CD4-positive, CD25-positive, alpha-beta regulatory T cell (primary cell): ENCODE measurements at regions not wholly inside any gene's neighbourhood (a gene's known extent, or its start where the extent isn't known, plus 50 kb on each side); places are given as distances from the start of the nearest gene placed in this dataset.
"Not testable (repeated sequence)": the region's sequence is repeated elsewhere in the genome, so short reads cannot be mapped to it uniquely, and the experiment has no call there.

Source experiments
- ATAC-seq, 2 donors: fragments of 150-1000 bp; cut with Tn5 transposase; one replicate each; pipeline ENCODE4 v1.10.0; 2021; ENCODE audit warnings: low read depth in 2 of 2, moderate number of reproducible peaks in 2 of 2, moderate library complexity in 1 of 2
- DNase-seq, 3 donors: peaks; one replicate each; pipeline versions ENCODE4 v3.0.0 to v3.0.0-alpha.2; 2012 to 2022; ENCODE audit warnings: mixed read lengths in 1 of 3
- H3K27ac ChIP-seq: one replicate; pipeline ENCODE4 v1.7.0; 2013; ENCODE audit warnings: mild to moderate bottlenecking, low read length; ENCODE audit not compliant: insufficient read depth, poor library complexity, severe bottlenecking
- H3K27me3 ChIP-seq: one replicate; pipeline ENCODE4 v1.7.0; 2013; ENCODE audit warnings: low read length; ENCODE audit not compliant: control insufficient read depth, insufficient read depth
- H3K36me3 ChIP-seq: one replicate; pipeline ENCODE4 v1.7.0; 2013; ENCODE audit warnings: mild to moderate bottlenecking, low read length, moderate library complexity; ENCODE audit not compliant: control insufficient read depth, insufficient read depth
- H3K4me1 ChIP-seq: 2 replicates; pipeline ENCODE4 v1.7.0; 2013; ENCODE audit warnings: mild to moderate bottlenecking, low read length; ENCODE audit not compliant: insufficient read depth, control insufficient read depth, poor library complexity, severe bottlenecking
- H3K4me3 ChIP-seq: one replicate; pipeline ENCODE4 v1.7.0; 2013; ENCODE audit warnings: low read depth, mild to moderate bottlenecking, low read length, moderate library complexity
- H3K9me3 ChIP-seq, 2 experiments: 1 replicate in 1 of 2; 2 replicates in 1 of 2; pipeline ENCODE4 v1.7.0; 2013; ENCODE audit warnings: low read length in 2 of 2, mild to moderate bottlenecking in 1 of 2, moderate library complexity in 1 of 2; ENCODE audit not compliant: control insufficient read depth in 2 of 2
- H3K27ac Mint-ChIP-seq, 3 donors: one replicate each; pipeline ENCODE4 v1.8.0; 2020 to 2022; ENCODE audit warnings: mild to moderate bottlenecking in 3 of 3, mixed read lengths in 3 of 3, moderate library complexity in 2 of 3
- H3K27me3 Mint-ChIP-seq: one replicate; pipeline ENCODE4 v1.8.0; 2022; ENCODE audit warnings: mild to moderate bottlenecking, mixed read lengths
- H3K36me3 Mint-ChIP-seq: one replicate; pipeline ENCODE4 v1.8.0; 2020; ENCODE audit warnings: mixed read lengths
- H3K4me1 Mint-ChIP-seq, 4 donors: one replicate each; pipeline ENCODE4 v1.8.0; 2020 to 2022; ENCODE audit warnings: mixed read lengths in 4 of 4, mild to moderate bottlenecking in 1 of 4
- H3K4me3 Mint-ChIP-seq, 4 donors: one replicate each; pipeline ENCODE4 v1.8.0; 2020 to 2022; ENCODE audit warnings: mild to moderate bottlenecking in 4 of 4, mixed read lengths in 4 of 4, moderate library complexity in 3 of 4
- H3K9me3 Mint-ChIP-seq, 7 donors: one replicate each; pipeline ENCODE4 v1.8.0; 2020 to 2022; ENCODE audit warnings: mixed read lengths in 7 of 7, mild to moderate bottlenecking in 3 of 7, moderate library complexity in 2 of 7

GRCh38 chr7:121526210-121526609, 130.1 kb upstream of the FAM3C start:
- not testable (repeated sequence) for H3K36me3 Mint-ChIP-seq, H3K4me3 Mint-ChIP-seq, H3K4me3 ChIP-seq, H3K27me3 ChIP-seq, DNase-seq, ATAC-seq, H3K36me3 ChIP-seq, H3K4me1 ChIP-seq, H3K9me3 ChIP-seq, H3K9me3 Mint-ChIP-seq, H3K27ac Mint-ChIP-seq, H3K27ac ChIP-seq
- Mint-ChIP-seq H3K27me3 (peaks cover 10% of the 10 kb centered on the region), H3K4me1 (peaks cover 0 to 11% (median 6%) of the 10 kb centered on the region in 4 donors)

GRCh38 chr7:121525155-121525819, 129.2 kb upstream of the FAM3C start:
- Histone ChIP-seq H3K36me3 (no peaks in the 10 kb centered on the region), H3K4me1 (no peaks in the 10 kb centered on the region), H3K27ac (no peak overlapping the region), H3K4me3 (no peak overlapping the region), H3K9me3 (no peaks in the 10 kb centered on the region), H3K27me3 (no peaks in the 10 kb centered on the region)
- ATAC-seq (no peak), DNase-seq (no peak)
- Mint-ChIP-seq H3K27ac (no peak overlapping the region), H3K27me3 (peaks cover 12% of the 10 kb centered on the region), H3K4me1 (peaks cover 0 to 6% (median under 1%) of the 10 kb centered on the region in 4 donors), H3K36me3 (no peaks in the 10 kb centered on the region), H3K4me3 (no peak overlapping the region), H3K9me3 (peaks cover 0 to 1% (median 0%) of the 10 kb centered on the region in 7 donors)

GRCh38 chr7:121521711-121522400, 125.7 kb upstream of the FAM3C start:
- ATAC-seq (no peak), DNase-seq (no peak)
- Histone ChIP-seq H3K27ac (no peak overlapping the region), H3K9me3 (no peaks in the 10 kb centered on the region), H3K4me1 (no peaks in the 10 kb centered on the region), H3K4me3 (no peak overlapping the region), H3K27me3 (no peaks in the 10 kb centered on the region), H3K36me3 (no peaks in the 10 kb centered on the region)
- no peak overlapping the region for H3K4me3 Mint-ChIP-seq
- H3K27me3 Mint-ChIP-seq, result peaks cover 19% of the 10 kb centered on the region
- H3K27ac Mint-ChIP-seq, result no peak overlapping the region
- H3K4me1 Mint-ChIP-seq, result no peaks in the 10 kb centered on the region
- no peaks in the 10 kb centered on the region for H3K36me3 Mint-ChIP-seq
- peaks cover 0 to 1% (median 0%) of the 10 kb centered on the region in 7 donors for H3K9me3 Mint-ChIP-seq

GRCh38 chr7:121520911-121521310, 124.8 kb upstream of the FAM3C start:
- H3K4me1 Mint-ChIP-seq, result no peaks in the 10 kb centered on the region
- no peaks in the 10 kb centered on the region for H3K36me3 Mint-ChIP-seq
- no peak for ATAC-seq
- Histone ChIP-seq H3K36me3 (no peaks in the 10 kb centered on the region), H3K4me3 (no peak overlapping the region), H3K27ac (no peak overlapping the region), H3K27me3 (no peaks in the 10 kb centered on the region), H3K4me1 (no peaks in the 10 kb centered on the region), H3K9me3 (no peaks in the 10 kb centered on the region)
- no peak overlapping the region for H3K27ac Mint-ChIP-seq
- no peak for DNase-seq
- no peak overlapping the region for H3K4me3 Mint-ChIP-seq
- peaks cover 0 to 1% (median 0%) of the 10 kb centered on the region in 7 donors for H3K9me3 Mint-ChIP-seq
- H3K27me3 Mint-ChIP-seq, result peaks cover 19% of the 10 kb centered on the region

- Histone ChIP-seq H3K9me3 (no peaks in the 10 kb centered on the region), H3K27me3 (no peaks in the 10 kb centered on the region), H3K27ac (no peak overlapping the region), H3K4me1 (no peaks in the 10 kb centered on the region), H3K36me3 (no peaks in the 10 kb centered on the region), H3K4me3 (no peak overlapping the region)
- H3K27me3 Mint-ChIP-seq, result peaks cover 14% of the 10 kb centered on the region
- ATAC-seq (no peak), DNase-seq (no peak)
- no peak overlapping the region for H3K4me3 Mint-ChIP-seq
- no peak overlapping the region for H3K27ac Mint-ChIP-seq
- no peaks in the 10 kb centered on the region for H3K4me1 Mint-ChIP-seq
- H3K36me3 Mint-ChIP-seq, result no peaks in the 10 kb centered on the region
- no peaks in the 10 kb centered on the region for H3K9me3 Mint-ChIP-seq
Measured at GRCh38 chr7:121519548-121520521, 123.7 kb upstream of the FAM3C start.

GRCh38 chr7:121517591-121517990, 121.5 kb upstream of the FAM3C start:
- H3K36me3 ChIP-seq, result no peaks in the 10 kb centered on the region

GRCh38 chr7:121516821-121517220, 120.7 kb upstream of the FAM3C start:
- Mint-ChIP-seq H3K4me3 (no peak overlapping the region), H3K4me1 (no peaks in the 10 kb centered on the region), H3K9me3 (no peaks in the 10 kb centered on the region), H3K27ac (no peak overlapping the region), H3K27me3 (peaks cover 14% of the 10 kb centered on the region), H3K36me3 (no peaks in the 10 kb centered on the region)
- no peaks in the 10 kb centered on the region for H3K4me1 ChIP-seq
- ATAC-seq (no peak), DNase-seq (no peak)
- H3K36me3 ChIP-seq, result no peaks in the 10 kb centered on the region
- no peak overlapping the region for H3K27ac ChIP-seq
- no peak overlapping the region for H3K4me3 ChIP-seq
- H3K9me3 ChIP-seq, result no peaks in the 10 kb centered on the region
- no peaks in the 10 kb centered on the region for H3K27me3 ChIP-seq

More at GRCh38 chr7:121517591-121517990, 121.5 kb upstream of the FAM3C start:
- no peaks in the 10 kb centered on the region for H3K4me1 ChIP-seq
- Mint-ChIP-seq H3K4me3 (no peak overlapping the region), H3K27ac (no peak overlapping the region), H3K9me3 (no peaks in the 10 kb centered on the region), H3K4me1 (no peaks in the 10 kb centered on the region), H3K36me3 (no peaks in the 10 kb centered on the region), H3K27me3 (peaks cover 14% of the 10 kb centered on the region)
- H3K27ac ChIP-seq, result no peak overlapping the region
- H3K9me3 ChIP-seq, result no peaks in the 10 kb centered on the region
- H3K4me3 ChIP-seq, result no peak overlapping the region
- ATAC-seq (no peak), DNase-seq (no peak)
- H3K27me3 ChIP-seq, result no peaks in the 10 kb centered on the region
